ENCODE measurements at regions not wholly inside any gene's neighbourhood (a gene's known extent, or its start where the extent isn't known, plus 50 kb on each side); places are given as distances from the start of the nearest gene placed in this dataset.

- DNase-seq (no peak), ATAC-seq (no peak)
- WGBS, 4 donors: 56 to 60% (median 60%) methylated on average over 2 of the region's 2 CpGs
- Histone ChIP-seq H3K27me3 (peaks cover 0 to 4% (median 0%) of the 10 kb centered on the region in 9 donors), H3K9me3 (peaks cover 0 to under 1% (median 0%) of the 10 kb centered on the region in 12 donors), H3K4me1 (no peaks in the 10 kb centered on the region), H3K36me3 (no peaks in the 10 kb centered on the region), H3K4me3 (no peak overlapping the region), H3K27ac (no peak overlapping the region)
- intact Hi-C loops (cut with DNase I): no loop called here
- TF ChIP-seq POLR2A (IDR thresholded peaks at IDR 0.05) (no peak), CTCF (IDR thresholded peaks at IDR 0.05) (peak in 11 of 12 donors; percentile 14 to 55 (median 33))
These were observed 329.9 kb downstream of the TRIB2 start for GRCh38 chr2:13046557-13047165.

GRCh38 chr2:13050764-13051163 lies 334.0 kb downstream of the TRIB2 start:
- no peaks in the 10 kb centered on the region for H3K4me1 ChIP-seq
- TF ChIP-seq CTCF (IDR thresholded peaks at IDR 0.05) (no peak), POLR2A (IDR thresholded peaks at IDR 0.05) (no peak)
- no peak for ATAC-seq
- peaks cover 0 to 4% (median 0%) of the 10 kb centered on the region in 9 donors for H3K27me3 ChIP-seq
- H3K36me3 ChIP-seq: no peaks in the 10 kb centered on the region
- H3K27ac ChIP-seq: no peak overlapping the region
- no peak for DNase-seq
- no peak overlapping the region for H3K4me3 ChIP-seq
- no peaks in the 10 kb centered on the region for H3K9me3 ChIP-seq
- intact Hi-C loops (cut with DNase I): no loop called here

- H3K36me3 ChIP-seq: no peaks in the 10 kb centered on the region
- H3K27me3 ChIP-seq: no peaks in the 10 kb centered on the region
- no peak for ATAC-seq
- H3K4me3 ChIP-seq: no peak overlapping the region
- intact Hi-C loops (cut with DNase I): no loop called here
- no peak for TF ChIP-seq POLR2A (IDR thresholded peaks at IDR 0.05)
- TF ChIP-seq CTCF (IDR thresholded peaks at IDR 0.05): no peak
- H3K27ac ChIP-seq: no peak overlapping the region
- no peak for DNase-seq
- H3K4me1 ChIP-seq: peaks cover 0 to 6% (median 0%) of the 10 kb centered on the region in 12 donors
- H3K9me3 ChIP-seq: no peaks in the 10 kb centered on the region
- 51 to 66% (median 56%) methylated on average over 4 of the region's 4 CpGs for WGBS, 4 donors
These were observed 335.8 kb downstream of the TRIB2 start for GRCh38 chr2:13052547-13052946.

GRCh38 chr2:13056259-13056843 lies 339.6 kb downstream of the TRIB2 start:
- intact Hi-C loops (cut with DNase I): no loop called here
- DNase-seq (no peak), ATAC-seq (peak in 1 of 4 donors; percentile 55)
- H3K9me3 ChIP-seq: no peaks in the 10 kb centered on the region
- no peak overlapping the region for H3K4me3 ChIP-seq
- H3K27me3 ChIP-seq: no peaks in the 10 kb centered on the region
- TF ChIP-seq CTCF (IDR thresholded peaks at IDR 0.05) (peak in 11 of 12 donors; percentile 45 to 67 (median 53)), POLR2A (IDR thresholded peaks at IDR 0.05) (no peak)
- H3K4me1 ChIP-seq: peaks cover 0 to 6% (median 0%) of the 10 kb centered on the region in 12 donors
- 43 to 51% (median 44%) methylated on average over 3 of the region's 3 CpGs for WGBS, 4 donors
- H3K36me3 ChIP-seq: no peaks in the 10 kb centered on the region
- H3K27ac ChIP-seq: no peak overlapping the region

Measured in heart left ventricle (tissue), 16 donors.